ENCODE measurements at regions not wholly inside any gene's neighbourhood (a gene's known extent, or its start where the extent isn't known, plus 50 kb on each side); places are given as distances from the start of the nearest gene placed in this dataset.

GRCh38 chr12:16788506-16789203, 182.7 kb upstream of the LMO3 start (continued):
- no peak for TF ChIP-seq CHD7 (IDR thresholded peaks at IDR 0.05; ENCODE audit: low read depth, low read length)

Data from K562 (cell line).